ENCODE measurements at regions not wholly inside any gene's neighbourhood (a gene's known extent, or its start where the extent isn't known, plus 50 kb on each side); places are given as distances from the start of the nearest gene placed in this dataset.

GRCh38 chr1:213484333-213484732, 433.3 kb downstream of the RPS6KC1 start:
- no peak overlapping the region for H3K27ac ChIP-seq (ENCODE audit: low read length)
- no peak overlapping the region for H3K4me3 ChIP-seq (ENCODE audit: low read length)
- H3K36me3 ChIP-seq (ENCODE audit: low read depth, low read length): no peaks in the 10 kb centered on the region
- intact Hi-C loops (cut with micrococcal nuclease): no loop called here
- no peaks in the 10 kb centered on the region for H4K20me1 ChIP-seq (ENCODE audit: low read length)
- TF ChIP-seq EZH2phosphoT487 (IDR thresholded peaks at IDR 0.05; ENCODE audit: borderline replicate concordance, low read length) (no peak), EZH2 (IDR thresholded peaks at IDR 0.05; ENCODE audit: low read length, unreplicated experiment) (no peak), CTCF (conservative IDR thresholded peaks at IDR 0.05; ENCODE audit: low read depth, low read length) (no peak)
- no peak overlapping the region for H2AFZ ChIP-seq (ENCODE audit: low read length)
- H3K9me2 ChIP-seq (replicated peaks; ENCODE audit: low read length): no peaks in the 10 kb centered on the region
- no TSS peak for BruUV-seq (replicated peaks)
- H3K4me1 ChIP-seq (ENCODE audit: insufficient read depth, low read length): no peaks in the 10 kb centered on the region
- no peaks in the 10 kb centered on the region for H3K9me3 ChIP-seq (ENCODE audit: low read length)
- H3K27me3 ChIP-seq (ENCODE audit: low read length): peaks cover 42% of the 10 kb centered on the region
- DNase-seq (no peak), ATAC-seq (no peak)
- POLR2A ChIA-PET (ENCODE audit: unreplicated experiment): no interaction called here
- H3F3A ChIP-seq (ENCODE audit: low read length, unreplicated experiment): no peaks in the 10 kb centered on the region
- no peaks in the 10 kb centered on the region for H3K79me2 ChIP-seq (ENCODE audit: low read length)
- no peak overlapping the region for H3K9ac ChIP-seq (ENCODE audit: low read length)
- CTCF ChIA-PET: no interaction called here
- H3K4me2 ChIP-seq (ENCODE audit: low read length): no peak overlapping the region

- no peak overlapping the region for H3K27ac ChIP-seq (ENCODE audit: low read length)
- POLR2A ChIA-PET (ENCODE audit: unreplicated experiment): no interaction called here
- CTCF ChIA-PET: no interaction called here
Observed at GRCh38 chr1:213484758-213485157, 433.7 kb downstream of the RPS6KC1 start.

GRCh38 chr1:213486488-213486887, 435.4 kb downstream of the RPS6KC1 start:
- Histone ChIP-seq H3K9me3 (ENCODE audit: low read length) (no peaks in the 10 kb centered on the region), H3K4me2 (ENCODE audit: low read length) (no peak overlapping the region), H3K9me2 (replicated peaks; ENCODE audit: low read length) (no peaks in the 10 kb centered on the region), H3K9ac (ENCODE audit: low read length) (no peak overlapping the region), H3K36me3 (ENCODE audit: low read depth, low read length) (no peaks in the 10 kb centered on the region), H3K79me2 (ENCODE audit: low read length) (no peaks in the 10 kb centered on the region), H4K20me1 (ENCODE audit: low read length) (no peaks in the 10 kb centered on the region), H2AFZ (ENCODE audit: low read length) (no peak overlapping the region), H3K27me3 (ENCODE audit: low read length) (peaks cover 50% of the 10 kb centered on the region), H3K4me3 (ENCODE audit: low read length) (no peak overlapping the region), H3F3A (ENCODE audit: low read length, unreplicated experiment) (no peaks in the 10 kb centered on the region), H3K4me1 (ENCODE audit: insufficient read depth, low read length) (no peaks in the 10 kb centered on the region), H3K27ac (ENCODE audit: low read length) (no peak overlapping the region)
- ChIA-PET POLR2A (ENCODE audit: unreplicated experiment) (no interaction called here), CTCF (no interaction called here)
- TF ChIP-seq CTCF (conservative IDR thresholded peaks at IDR 0.05; ENCODE audit: low read depth, low read length) (no peak), EZH2phosphoT487 (IDR thresholded peaks at IDR 0.05; ENCODE audit: borderline replicate concordance, low read length) (no peak), EZH2 (IDR thresholded peaks at IDR 0.05; ENCODE audit: low read length, unreplicated experiment) (no peak)
- DNase-seq (no peak), ATAC-seq (no peak)
- intact Hi-C loops (cut with micrococcal nuclease): no loop called here
- BruUV-seq (replicated peaks): no TSS peak

More at GRCh38 chr1:213484758-213485157, 433.7 kb downstream of the RPS6KC1 start:
- no TSS peak for BruUV-seq (replicated peaks)
- Histone ChIP-seq H3K9me2 (replicated peaks; ENCODE audit: low read length) (no peaks in the 10 kb centered on the region), H3K9ac (ENCODE audit: low read length) (no peak overlapping the region), H4K20me1 (ENCODE audit: low read length) (no peaks in the 10 kb centered on the region), H3K79me2 (ENCODE audit: low read length) (no peaks in the 10 kb centered on the region), H3K4me3 (ENCODE audit: low read length) (no peak overlapping the region), H3K36me3 (ENCODE audit: low read depth, low read length) (no peaks in the 10 kb centered on the region), H3K4me2 (ENCODE audit: low read length) (no peak overlapping the region), H3K27me3 (ENCODE audit: low read length) (peaks cover 46% of the 10 kb centered on the region), H3F3A (ENCODE audit: low read length, unreplicated experiment) (no peaks in the 10 kb centered on the region), H3K4me1 (ENCODE audit: insufficient read depth, low read length) (no peaks in the 10 kb centered on the region), H2AFZ (ENCODE audit: low read length) (no peak overlapping the region), H3K9me3 (ENCODE audit: low read length) (no peaks in the 10 kb centered on the region)
- ATAC-seq: no peak
- DNase-seq: no peak
- intact Hi-C loops (cut with micrococcal nuclease): no loop called here
- TF ChIP-seq CTCF (conservative IDR thresholded peaks at IDR 0.05; ENCODE audit: low read depth, low read length): no peak
- TF ChIP-seq EZH2 (IDR thresholded peaks at IDR 0.05; ENCODE audit: low read length, unreplicated experiment): no peak
- TF ChIP-seq EZH2phosphoT487 (IDR thresholded peaks at IDR 0.05; ENCODE audit: borderline replicate concordance, low read length): no peak

Measured in PC-3 (cell line).